Skin epidermis (tissue), 12 donors: ENCODE measurements at regions not wholly inside any gene's neighbourhood (a gene's known extent, or its start where the extent isn't known, plus 50 kb on each side); places are given as distances from the start of the nearest gene placed in this dataset.
A peak's percentile ranks its signal among the peaks of the same experiment; 100 is the strongest.
"Not testable (repeated sequence)": the region's sequence is repeated elsewhere in the genome, so short reads cannot be mapped to it uniquely, and the experiment has no call there.

ENCODE experiments used
- H3K27ac ChIP-seq, 21 experiments: fragments of 200-600 bp; sonication (generic) in 11 of 21; one replicate each; pipeline ENCODE4 v1.5.0; 2020; ENCODE audit warnings: mild to moderate bottlenecking in 3 of 21, inconsistent platforms in 2 of 21, moderate library complexity in 2 of 21
- H3K4me3 ChIP-seq, 7 experiments: fragments of 200-600 bp; sonication (generic) in 2 of 7; one replicate each; pipeline ENCODE4 v1.5.0; 2020; ENCODE audit warnings: inconsistent platforms in 2 of 7, mild to moderate bottlenecking in 2 of 7, moderate library complexity in 1 of 7

DNA sequence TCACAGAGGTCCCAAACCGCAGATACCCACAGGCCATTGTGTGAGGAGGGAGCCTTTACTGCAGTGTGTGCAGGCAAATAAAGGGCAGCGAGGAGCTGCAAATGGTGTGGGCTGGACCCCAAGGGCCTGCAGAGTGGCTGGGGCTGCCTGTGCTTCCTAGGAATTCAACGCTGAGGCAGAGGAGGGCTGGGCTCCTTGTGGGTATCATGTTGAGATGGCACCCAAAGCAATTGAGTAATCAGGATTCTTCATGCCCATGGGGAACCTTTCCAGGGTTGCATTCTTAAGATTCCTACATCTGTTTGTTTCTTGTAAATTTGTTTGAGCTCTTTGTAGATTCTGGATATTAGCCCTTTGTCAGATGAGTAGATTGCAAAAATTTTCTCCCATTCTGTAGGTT, 85.4 kb upstream of the LIPC start:
- no peak overlapping the region for H3K4me3 ChIP-seq

DNA sequence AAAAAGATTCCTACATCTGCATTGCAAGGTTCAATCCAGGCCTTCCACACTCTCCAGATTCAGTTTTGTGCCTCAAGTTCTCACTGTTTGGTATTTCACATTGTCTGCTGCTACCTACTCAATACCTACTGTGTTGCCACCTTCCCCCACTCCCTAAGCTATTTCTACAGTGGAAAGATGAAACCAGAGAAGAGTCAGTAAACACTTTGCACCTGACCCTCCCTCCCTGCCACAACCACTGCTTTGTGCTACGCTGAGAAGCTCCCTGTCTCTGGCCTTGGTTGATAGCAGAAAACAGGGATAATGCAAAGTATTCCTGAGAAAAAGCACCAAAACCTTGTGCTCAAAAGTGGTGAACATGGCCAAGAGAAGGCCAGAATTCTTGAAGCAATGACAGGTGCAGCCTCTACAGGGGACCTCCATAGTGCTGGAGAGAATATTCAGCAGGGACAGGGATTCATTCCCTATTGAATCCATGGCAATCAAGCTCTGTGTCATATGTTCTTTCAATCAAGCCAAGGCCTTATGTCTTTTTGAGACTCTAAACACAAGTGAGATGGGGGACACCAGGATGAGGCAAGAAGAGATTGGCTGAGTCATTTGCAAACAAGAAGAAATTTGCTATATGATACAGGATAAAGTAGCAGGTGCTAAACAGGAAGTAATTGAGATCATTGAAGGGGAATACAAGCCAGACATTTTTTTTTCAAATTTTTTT, 83.5 kb upstream of the LIPC start:
- Histone ChIP-seq H3K4me3 (no peak overlapping the region), H3K27ac (no peak overlapping the region)

More for the DNA sequence above, 85.4 kb upstream of the LIPC start:
- no peak overlapping the region for H3K27ac ChIP-seq

DNA sequence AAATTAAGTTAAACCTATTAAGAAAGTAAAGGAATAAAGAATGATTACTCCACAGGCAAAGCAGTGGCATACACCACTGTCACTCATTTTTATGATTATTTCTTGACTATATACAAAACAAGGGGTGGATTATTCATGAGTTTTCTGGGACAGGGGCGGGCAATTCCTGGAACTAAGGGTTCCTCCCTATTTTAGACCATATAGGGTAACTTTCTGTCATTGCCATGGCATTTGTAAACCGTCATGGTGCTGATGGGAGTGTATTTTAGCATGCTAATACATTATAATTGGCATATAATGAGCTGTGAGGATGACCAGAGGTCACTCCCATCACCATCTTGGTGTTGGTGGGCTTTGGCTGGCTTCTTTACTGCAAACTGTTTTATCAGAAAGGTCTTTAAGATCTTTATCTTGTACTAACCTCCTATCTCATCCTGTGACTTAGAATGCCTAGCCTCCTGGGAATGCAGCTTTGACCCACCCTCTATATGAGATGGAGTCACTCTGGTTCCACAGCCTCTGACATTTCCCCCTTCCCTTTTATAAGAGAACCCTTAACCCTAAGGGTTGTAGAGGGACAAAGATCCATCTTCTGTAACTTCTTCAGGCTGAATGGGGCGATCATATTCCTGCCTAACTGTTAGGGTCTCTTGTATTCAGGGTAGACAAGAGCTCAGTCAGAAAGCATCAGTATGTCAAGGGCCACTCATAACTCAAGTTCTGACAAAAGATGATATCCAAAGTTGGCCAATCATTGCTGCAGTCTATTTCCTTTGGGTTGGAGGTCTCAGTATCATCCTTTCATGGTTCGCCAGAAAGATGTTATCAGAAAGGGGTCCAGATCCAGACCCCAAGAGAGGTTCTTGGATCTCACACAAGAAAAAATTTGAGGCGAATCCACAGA, 79.5 kb upstream of the LIPC start:
- no peak overlapping the region for H3K27ac ChIP-seq
- no peak overlapping the region for H3K4me3 ChIP-seq

DNA sequence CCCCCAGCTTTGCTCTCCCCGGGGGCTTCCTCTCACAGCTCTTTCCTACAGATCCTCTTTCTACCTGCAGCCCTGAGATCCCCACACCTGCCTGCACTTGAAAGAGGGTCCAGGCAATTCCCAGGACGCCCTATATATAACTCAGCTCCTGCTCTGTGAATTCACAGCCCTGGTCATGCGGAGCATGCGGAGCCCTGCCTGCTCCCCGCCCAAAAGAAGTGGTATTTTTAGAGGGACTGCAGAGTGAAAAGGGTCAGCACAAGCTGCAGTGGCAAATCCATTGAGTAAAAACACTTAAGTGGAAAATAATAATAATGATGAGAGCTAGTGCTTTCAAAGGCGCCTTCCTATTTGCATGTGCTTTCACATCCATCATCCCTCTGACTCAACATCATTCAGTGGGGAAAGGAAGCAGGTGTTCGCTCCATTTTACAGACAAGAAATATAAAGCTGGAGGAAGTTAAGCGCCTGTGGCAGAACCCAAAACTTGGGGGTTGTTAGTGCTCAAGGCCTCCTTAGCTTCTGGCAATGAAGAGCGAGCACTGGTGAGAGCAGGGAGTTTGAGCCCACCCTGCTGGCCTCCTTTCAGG, 76.3 kb upstream of the LIPC start:
- Histone ChIP-seq H3K4me3 (no peak overlapping the region), H3K27ac (no peak overlapping the region)

DNA sequence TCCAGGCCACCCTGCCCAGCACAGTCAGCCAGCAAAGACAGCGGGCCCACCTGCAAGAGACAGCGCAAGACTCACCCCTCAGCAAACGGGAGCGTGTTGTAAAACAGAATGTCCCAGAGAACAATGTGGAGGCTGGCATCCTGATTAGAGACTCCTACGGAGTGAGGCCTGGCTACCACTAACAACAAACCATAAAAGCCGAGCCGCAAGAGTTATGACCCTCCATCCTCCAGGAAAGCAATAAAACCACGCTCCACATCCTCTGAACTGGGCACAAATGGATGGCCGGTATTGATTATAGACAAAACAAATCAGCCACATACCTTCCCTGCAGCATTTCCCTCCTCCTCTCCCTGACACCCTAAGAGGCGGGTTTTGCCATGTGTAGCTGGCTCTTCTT, 75.8 kb upstream of the LIPC start:
- Histone ChIP-seq H3K4me3 (no peak overlapping the region), H3K27ac (no peak overlapping the region)

DNA sequence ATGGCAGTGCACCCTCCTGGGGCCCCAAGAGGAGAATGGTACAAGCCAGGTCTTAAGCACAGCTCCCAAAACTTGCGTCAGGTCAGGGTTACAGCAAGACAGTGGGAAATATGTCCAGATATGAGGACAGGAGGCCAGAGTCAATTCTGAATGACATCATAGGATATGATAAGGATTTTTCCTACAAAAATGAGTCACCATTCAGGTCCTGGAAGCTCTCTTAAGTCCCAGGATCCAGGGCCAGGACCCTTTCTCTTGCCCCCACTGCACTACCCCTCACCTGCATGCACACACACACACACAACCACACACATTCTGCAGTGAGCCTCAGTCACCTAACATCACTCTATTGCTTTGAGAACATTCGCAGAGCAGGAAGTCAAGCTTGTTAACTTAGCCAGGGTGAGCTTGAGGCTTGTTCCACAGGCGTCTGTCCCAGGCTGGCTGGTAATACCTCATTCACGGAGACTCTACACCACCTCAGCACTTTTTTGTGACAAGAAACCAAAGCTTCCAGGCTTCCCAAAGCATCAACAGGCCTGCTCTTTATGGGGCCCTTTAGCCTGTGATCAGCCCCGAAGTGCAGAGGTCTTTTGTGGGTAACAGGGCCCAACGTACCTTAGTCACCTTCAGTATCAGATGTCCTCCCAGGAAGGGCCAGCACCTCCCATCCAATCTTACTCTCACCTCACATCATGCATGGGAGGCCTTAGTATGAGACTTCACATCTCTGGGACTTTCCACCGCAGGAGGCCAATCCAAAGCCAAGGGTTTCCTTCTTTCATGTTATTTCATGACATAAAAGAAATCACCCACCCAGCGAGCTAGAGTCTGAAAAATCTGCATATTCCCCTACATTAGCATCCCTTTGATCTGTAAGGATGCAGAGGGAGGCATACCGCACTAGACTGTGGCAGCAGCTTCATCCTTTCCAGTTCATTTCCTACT, 74.0 kb upstream of the LIPC start:
- no peak overlapping the region for H3K4me3 ChIP-seq
- H3K27ac ChIP-seq, result no peak overlapping the region

DNA sequence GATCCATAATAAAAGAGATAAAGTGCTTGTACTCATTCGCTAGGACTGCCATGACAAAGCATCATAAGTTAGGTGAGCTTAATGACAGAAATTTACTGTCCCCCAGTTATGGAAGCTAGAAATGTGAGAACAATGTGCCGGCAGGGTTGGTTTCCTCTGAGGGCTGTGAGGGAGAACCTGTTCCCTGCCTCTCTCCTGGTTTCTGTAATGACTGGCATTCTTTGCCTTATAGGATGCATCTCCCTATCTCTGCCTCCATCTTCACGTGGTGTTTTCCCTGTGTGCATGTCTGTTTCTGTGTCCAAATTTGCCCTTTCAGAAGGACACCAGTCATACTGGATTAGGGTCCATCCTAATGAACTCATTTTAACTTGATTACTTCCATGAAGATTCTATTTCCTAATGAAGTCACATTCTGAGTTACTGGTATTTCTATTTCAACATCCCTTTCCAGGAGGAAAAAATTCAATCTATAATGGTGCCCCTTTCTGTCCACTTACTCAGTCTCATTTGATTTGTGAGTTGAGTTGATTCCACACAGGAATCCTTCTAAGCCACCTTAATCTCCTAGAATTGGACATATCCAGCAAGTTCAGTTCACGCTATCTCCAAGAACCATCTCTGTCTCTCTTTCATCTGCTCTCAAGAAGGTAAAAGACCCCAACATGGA, 71.2 kb upstream of the LIPC start:
- Histone ChIP-seq H3K27ac (peak overlapping the region in 1 of 21 experiments; percentile 10), H3K4me3 (no peak overlapping the region)

DNA sequence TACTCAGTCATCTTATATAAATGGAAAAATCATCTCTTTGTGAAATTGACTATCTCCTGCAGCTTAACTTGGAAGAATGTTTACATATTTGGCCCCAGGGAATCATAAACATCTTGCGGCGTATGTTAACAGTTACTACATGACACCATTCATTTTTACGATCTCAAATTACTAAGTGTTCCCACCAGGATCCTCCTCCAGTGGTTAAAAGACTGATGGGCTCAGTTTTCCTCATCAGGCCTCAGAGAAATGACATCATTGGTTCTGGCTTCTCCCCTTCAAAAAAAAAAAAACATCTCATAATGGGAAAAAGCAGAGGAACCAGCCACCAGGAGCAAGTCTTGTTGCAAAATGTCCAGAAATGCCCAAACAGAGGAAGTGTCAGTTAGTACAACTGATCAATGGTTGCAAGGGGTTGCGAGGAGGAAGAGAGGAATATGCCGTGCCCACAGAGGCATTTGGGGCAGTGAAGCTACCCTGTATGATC, 70.5 kb upstream of the LIPC start:
- no peak overlapping the region for H3K4me3 ChIP-seq
- peak overlapping the region in 3 of 21 experiments; percentile 7 to 55 (median 10) for H3K27ac ChIP-seq

DNA sequence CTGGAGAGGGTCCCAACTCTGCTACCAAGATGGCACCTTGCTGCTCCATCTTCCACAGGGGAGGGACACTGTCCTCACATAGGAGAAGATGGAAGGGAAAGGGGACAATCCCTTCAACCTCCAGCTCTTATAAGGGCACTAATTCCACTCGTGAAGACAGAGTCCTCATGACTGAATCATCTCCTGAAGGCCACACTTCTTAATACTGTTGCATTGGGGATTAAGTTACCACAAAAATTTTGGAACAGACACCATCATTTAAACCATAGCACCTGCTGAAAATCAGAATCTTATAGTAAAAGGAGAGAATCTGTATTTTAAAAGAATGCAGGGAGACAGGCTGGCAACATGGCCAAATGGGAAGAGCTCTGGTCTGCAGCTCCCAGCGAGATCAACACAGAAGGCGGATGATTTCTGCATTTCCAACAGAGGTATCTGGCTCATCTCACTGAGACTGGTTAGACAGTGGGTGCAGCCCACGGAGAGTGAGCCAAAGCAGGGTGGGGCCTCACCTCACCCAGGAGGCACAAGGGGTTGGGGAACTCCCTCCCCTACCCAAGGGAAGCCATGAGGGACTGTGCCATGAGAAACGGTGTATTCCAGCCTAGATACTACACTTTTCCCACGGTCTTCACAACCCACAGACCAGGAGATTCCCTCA, 69.4 kb upstream of the LIPC start:
- Histone ChIP-seq H3K4me3 (no peak overlapping the region), H3K27ac (peak overlapping the region in 7 of 21 experiments; percentile 16 to 69 (median 42))

DNA sequence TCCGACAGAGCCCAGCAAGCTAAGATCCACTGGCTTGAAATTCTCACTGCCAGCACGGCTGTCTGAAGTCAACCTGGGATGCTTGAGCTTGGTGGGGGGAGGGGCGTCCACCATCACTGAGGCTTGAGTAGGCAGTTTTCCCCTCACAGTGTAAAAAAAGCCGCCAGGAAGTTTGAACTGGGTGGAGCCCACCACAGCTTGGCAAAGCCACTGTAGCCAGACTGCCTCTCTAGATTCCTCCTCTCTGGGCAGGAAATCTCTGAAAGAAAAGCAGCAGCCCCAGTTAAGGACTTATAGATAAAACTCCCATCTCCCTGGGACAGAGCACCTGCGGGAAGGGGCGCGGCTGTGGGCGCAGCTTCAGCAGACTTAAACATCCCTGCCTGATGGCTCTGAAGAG, 68.7 kb upstream of the LIPC start:
- not testable (repeated sequence) for H3K4me3 ChIP-seq
- H3K27ac ChIP-seq, result peak overlapping the region in 5 of 21 experiments; percentile 25 to 69 (median 42)

DNA sequence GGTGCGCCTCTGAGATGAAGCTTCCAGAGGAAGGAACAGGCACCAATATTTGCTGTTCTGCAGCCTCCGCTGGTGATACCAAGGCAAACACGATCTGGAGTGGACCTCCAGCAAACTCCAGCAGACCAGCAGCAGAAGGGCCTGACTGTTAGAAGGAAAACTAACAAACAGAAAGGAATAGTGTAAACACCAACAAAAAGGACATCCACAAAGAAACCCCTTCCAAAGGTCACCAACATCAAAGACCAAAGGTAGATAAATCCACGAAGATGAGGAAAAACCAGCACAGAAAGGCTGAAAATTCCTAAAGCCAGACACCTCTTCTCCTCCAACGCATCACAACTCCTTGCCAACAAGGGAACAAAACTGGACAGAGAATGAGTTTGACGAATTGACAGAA, 68.1 kb upstream of the LIPC start:
- not testable (repeated sequence) for H3K4me3 ChIP-seq

DNA sequence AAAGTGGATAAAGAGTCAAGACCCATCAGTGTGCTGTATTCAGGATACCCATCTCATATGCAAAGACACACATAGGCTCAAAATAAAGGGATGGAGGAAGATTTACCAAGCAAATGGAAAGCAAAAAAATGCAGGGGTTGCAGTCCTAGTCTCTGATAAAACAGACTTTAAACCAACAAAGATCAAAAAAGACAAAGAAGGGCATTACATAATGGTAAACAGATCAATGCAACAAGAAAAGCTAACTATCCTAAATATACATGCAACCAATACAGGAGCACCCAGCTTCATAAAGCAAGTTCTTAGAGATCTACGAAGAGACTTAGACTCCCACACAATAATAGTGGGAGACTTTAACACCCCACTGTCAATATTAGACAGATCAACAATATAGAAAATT, 66.7 kb upstream of the LIPC start:
- H3K4me3 ChIP-seq, H3K27ac ChIP-seq: not testable (repeated sequence)

More for the DNA sequence above, 68.1 kb upstream of the LIPC start:
- not testable (repeated sequence) for H3K27ac ChIP-seq

DNA sequence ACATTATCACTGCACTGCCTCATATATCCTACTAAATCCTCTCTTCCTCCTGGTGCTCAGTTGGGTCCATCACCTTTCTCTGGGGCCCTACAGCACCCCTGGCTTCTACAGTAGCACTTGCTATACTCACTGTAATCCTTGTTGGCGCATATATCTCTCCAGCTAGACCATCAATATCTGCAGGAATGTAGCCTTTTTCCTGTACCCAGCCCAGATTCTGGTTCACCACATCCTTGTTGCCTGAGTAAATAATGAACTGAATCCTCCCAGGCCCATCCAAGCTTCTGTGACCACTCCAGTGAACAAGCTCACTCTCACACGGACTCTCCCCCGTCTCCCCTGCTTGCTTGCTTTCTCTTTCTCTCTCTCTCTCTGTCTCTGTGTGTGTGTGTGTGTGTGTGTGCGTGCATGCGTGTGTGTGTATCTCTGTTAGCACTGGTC, 62.5 kb upstream of the LIPC start:
- Histone ChIP-seq H3K4me3 (no peak overlapping the region), H3K27ac (no peak overlapping the region)

DNA sequence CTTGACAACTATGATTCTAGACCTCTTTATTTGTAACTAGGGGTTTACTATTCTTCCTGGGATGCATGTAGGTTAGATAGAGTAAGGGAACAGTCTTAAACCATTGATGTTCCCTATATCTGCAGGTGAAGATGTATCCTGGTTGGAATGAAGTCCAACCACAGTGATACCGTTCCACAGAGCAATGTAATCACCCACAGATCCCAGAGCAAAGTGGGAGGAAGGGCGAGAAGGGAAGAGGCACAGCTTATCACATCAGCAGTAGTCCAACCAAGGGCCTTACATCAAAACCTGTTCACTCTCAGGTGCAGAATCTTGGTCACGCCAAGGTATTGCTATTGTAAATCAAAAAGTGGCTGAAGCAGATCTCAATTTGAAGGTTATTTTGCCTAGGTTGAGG, 61.8 kb upstream of the LIPC start:
- Histone ChIP-seq H3K4me3 (no peak overlapping the region), H3K27ac (no peak overlapping the region)

DNA sequence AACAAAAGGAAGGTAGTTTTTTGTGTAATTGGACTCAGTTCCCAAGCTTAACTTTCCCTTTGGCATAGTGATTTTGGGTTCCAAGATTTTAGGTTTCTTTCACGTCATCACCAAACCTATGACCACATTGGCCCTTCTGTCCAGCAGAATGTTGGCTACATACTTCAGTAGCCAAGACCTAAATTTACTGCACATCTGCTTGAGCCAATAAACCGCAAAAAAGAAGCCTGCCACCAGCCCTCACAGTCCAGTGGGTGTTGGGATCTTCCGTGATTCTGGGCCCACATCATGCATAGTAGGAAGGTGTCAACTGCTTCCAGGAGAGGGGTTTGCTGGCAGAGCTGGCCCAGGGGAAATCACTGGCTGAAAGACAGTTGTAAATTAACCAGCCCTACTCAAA, 57.6 kb upstream of the LIPC start:
- Histone ChIP-seq H3K27ac (no peak overlapping the region), H3K4me3 (no peak overlapping the region)

DNA sequence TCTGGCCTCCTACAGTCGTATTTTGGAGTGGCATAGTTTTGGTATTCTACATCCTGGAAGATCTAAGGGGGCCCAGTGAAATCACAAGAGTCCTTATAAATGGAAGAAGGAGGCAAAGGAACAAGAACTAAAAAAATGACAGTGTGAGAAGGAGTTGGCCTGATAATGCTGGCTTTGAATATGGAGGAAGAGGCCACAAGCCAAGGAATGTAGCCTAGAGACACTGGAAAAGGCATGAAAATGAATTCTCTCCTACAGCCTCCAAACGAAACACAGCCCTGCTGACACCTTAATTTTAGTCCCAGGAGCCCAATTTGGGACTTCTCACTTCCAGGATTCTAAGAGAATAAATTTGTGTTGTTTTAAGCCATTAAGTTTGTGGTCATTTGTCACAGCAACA, 54.6 kb upstream of the LIPC start:
- Histone ChIP-seq H3K27ac (no peak overlapping the region), H3K4me3 (no peak overlapping the region)

DNA sequence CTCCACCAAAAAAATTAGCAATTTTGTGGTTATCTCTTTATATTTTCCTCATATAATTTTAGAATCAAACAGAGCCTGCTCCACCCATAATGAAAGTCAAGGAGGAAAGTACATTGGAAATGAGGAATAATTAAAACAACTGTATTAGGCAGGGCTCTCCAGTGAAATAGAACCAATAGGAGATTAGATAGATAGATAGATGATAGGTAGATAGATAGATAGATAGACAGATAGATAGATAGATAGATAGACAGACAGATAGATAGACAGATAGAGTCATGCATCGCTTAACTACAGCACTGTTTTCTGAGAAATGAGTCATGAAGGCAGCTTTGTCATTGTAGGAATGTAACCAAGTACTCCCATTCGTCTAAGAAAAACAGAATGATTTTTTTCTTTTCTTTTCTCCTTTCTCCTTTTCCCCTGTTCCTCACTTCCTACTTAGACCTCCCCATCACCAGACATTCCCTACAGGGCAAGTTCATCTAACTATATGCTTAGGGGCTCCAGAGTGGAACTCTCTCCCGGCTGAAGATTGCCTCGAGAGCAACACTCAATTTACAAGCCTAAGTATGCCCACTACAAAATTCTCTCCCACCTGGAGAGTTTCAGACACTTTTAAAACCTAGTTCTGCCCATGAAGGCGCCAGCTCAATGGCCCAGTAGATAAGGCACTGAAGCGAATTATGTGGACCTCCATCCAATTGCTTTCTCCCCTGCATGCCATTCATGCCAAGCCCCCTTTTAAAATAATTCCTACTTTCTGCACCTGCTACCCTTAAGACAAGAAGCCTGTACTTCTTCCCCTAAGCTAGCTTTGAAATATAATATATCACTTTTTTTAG, 53.3 kb upstream of the LIPC start:
- H3K27ac ChIP-seq, result no peak overlapping the region
- no peak overlapping the region for H3K4me3 ChIP-seq
